GM19467 (cell line): ENCODE measurements at regions not wholly inside any gene's neighbourhood (a gene's known extent, or its start where the extent isn't known, plus 50 kb on each side); places are given as distances from the start of the nearest gene placed in this dataset.
"Not testable (repeated sequence)": the region's sequence is repeated elsewhere in the genome, so short reads cannot be mapped to it uniquely, and the experiment has no call there.

Experiments used
- ATAC-seq: cut with Tn5 transposase; IDR thresholded peaks from one replicate; pipeline ENCODE4 v1.9.1; 2021; ENCODE audit warnings: mild to moderate bottlenecking, moderate library complexity; ENCODE audit not compliant: unreplicated experiment

DNA sequence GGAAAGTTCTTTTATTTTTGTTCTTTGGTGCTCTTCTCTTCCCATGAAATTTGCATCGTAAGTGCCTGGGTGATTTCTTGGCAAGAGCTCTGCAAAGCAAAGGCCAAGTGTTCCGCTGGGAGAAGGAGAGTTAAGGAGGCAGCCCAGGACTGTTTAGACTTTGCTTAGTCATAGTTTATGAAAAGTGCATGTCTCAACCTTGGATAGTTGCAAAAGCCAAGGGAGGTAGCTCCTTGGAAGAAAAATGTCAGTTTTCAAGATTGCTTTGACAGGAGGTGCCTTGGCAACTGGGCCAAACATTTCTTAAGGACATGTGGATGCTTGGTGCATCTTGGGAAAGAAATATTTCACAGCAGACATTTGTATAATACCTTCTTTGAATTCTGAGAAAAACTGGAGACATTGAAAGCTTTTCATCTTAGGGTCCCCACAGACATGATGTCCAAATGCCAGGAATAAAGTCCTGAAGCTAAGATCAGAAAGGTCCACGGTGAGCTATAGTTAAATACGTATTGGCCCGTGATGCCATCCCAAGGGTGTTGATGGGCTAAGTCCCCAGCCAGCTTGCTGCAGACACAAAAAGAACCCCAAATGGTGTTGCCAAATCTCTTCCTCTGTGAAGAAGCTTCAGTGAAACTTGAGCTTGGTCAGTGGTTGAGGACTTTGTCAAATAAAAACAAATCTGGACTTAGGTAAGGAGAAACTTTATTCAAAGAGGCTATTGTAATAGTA is 96.3 kb upstream of the THUMPD2 start:
- ATAC-seq, result no peak

DNA sequence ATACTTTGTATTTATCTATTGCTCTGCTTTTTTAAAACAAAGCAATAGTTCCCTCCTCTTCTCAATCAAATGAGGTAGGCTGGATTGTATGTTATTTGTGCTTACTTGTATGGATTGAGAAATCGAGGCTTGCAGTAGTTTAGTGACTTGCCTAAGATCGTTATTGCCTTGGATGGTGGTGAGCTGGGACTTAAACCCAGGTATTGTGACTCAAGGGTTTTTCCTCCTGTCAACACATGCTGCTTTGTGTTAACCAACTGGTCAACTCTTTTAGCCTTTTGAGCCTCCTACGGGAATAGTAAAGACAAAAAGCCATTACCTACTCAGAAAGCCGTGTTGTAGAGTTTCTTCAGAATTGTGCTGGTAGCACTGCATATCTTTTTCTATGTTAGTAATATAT is 95.2 kb upstream of the THUMPD2 start:
- no peak for ATAC-seq

DNA sequence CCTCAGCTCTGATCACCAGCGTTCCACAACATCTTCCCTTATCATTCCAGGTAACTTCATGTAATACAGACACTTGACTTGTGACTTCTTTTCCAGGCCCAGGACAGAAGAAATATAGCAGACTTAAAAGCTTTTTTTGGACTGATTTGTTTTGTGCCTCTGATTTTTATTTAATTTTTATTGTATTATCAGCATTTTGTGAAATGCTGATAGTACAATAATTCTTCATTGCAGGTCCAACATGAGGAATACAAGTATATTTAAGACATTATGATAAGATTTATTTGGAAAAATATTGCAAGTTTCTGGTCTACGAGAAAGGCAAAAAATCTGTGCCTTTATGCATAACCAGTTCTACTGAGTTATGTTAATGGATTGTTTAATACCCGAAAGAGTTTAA is 94.5 kb upstream of the THUMPD2 start:
- ATAC-seq, result no peak

DNA sequence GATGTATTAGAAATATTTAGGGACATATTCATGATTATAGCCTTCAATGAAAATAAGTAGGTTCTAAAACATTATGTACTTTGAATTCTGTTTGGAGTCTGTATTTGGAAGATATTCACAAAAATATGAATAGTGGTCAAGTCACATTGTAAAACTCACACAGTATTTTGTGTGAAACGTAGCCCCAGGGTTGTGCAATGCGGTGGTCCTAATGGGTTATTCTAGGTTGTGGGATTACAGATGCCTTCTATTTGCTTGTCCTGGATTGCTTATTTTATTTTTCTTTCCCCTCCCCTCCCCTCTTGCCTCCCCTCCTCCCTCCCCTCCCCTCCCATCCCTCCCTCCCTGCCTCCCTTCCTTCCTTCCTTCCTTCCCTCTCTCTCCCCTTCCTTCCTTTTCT is 93.7 kb upstream of the THUMPD2 start:
- no peak for ATAC-seq

DNA sequence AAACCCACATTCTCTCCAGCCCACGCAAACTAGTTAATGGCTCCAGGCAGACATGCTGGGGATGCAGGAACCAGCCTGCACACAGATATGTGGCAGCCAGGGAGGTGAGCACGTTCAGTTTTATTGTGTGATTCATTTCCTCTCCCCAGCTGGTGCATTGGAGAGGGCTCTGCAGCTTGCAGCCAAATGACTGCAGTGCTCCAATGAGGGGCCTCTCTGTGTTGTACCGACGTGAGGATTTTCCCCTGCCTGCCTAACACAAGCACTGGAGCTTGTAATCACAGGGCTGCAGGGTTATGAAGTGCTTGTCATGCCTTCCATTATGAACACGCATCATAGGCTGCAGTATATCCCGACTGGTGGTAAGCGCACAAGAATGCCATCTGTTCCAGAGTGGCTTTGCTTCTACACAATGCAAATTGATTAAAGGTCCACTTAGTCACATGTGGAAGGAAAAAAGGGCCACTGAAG is 92.3 kb upstream of the THUMPD2 start:
- no peak for ATAC-seq

DNA sequence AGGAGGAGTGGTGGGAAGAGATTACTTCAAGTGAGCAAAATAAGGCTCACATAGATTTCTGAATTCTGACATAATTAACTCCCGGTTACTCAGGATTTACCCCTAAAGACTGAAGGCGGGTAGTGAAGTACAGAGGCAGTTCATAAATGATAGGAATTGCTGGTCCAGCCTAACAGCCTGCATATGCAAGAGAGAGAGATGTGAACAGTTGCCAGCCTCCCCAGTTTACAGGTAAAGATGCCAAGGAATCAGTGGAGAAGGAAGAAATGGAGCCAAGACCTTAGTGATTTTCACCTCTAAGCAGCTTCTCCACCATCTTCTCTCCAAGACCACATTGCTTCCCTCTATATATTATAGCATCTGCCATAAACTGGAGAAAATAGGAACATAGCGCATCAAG is 91.8 kb upstream of the THUMPD2 start:
- no peak for ATAC-seq

DNA sequence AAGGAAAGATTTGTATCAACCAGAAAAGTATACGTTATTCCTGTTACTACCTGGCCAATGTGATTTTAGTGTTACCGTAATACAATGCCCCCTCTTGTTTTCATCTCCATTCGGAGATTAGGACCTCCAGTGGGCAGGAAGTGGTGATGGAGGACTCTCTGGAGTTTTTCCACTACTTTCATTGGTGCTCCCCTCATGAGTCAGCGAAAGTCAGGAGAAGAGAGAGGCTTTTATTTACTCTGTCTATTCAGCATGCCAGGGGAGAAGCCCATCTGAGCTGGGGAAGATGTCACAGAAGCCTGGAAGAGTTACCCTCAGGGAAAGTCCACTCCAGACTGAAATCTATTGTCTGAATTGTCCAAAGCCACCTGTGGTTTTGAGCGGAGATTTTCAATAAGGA is 88.2 kb upstream of the THUMPD2 start:
- no peak for ATAC-seq

DNA sequence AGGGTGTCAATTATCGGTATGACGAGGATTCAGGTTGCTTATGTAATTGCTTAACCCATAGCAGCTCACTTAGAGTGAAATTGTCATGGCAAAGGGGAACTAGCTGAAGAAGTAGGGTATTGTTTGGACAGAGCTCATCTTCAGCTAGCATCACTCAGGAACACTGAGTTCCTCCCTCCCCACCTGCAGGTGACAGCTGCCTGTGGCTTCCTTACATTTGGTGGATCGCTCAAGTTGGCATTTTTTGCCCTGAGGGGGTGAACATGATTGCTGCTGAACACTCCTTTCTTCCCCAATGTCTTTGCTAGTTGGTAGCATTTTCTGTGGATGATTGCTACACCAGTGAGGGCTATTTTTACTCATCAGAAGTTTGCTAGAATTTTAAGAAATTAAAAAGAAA is 86.7 kb upstream of the THUMPD2 start:
- no peak for ATAC-seq

DNA sequence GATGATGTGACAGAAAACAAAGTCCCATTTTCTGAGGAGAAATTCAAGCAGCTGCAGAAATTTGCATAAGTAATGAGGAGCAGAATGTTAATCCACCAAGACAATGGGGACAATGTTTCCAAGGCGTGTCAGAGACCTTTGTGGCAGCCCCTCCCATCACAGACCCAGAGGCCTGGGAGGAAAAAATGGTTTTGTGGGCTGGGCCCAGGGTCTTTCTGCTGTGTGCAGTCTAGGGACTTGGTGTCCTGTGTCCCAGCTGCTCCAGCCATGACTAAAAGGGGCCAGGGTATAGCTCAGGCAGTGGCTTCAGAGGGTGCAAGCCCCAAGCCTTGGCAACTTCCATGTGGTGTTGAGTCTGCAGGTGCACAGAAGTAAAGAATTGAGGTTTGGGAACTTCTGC is 84.6 kb upstream of the THUMPD2 start:
- not testable (repeated sequence) for ATAC-seq

DNA sequence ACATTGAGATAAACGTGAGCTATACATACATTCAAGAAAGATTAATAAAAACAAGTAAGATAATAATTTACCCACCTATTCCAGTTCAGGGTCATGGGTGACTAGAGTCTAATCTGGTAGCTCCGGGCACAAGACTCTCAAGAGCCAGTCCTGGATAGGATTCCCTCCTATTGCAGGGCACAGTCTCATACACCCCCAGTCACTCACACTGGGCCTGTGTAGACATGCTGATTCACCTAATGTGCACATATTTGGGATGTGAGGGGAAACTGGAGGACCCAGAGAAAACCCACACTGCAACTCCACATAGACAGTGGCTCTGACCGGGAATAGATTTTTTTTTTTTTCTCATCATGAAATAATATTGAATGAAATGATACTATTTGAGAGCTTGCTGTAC is 81.5 kb upstream of the THUMPD2 start:
- no peak for ATAC-seq

DNA sequence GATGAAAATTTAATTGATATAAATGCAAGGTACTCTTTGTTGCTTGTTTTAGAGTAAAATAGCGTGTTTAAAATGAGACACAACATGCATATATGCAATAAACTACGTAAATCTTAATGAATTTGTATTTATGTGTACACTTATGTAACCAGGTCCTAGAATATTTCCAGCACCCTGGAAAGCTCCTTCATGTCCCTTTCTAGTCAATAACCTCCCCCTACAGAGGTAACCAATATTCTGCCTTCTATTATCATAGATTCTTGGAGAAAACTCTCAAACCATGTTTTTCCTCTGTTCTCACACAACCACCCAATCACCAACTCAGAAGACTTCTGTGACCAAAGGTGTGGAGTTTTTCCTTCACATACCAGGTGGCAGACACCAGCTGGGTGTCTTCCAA is 79.6 kb upstream of the THUMPD2 start:
- ATAC-seq, result no peak

DNA sequence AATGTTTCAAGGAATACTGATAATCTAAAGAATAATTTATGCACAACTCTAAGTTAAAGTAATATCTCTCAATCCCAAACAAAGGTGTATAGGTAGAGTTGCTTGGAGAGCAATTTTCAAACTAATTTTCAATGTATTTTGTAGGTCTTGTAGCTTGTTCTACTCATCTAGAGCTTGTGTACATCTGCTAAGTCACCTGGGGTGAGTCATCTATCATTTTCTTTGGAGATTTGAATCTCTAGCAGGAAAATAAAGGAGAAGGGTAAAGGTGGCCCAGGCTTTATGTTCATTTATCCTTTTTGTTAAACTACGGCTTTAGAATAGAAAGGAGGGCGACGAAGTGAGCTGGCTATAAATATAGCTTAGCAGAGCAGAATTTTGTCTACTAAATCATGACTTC is 76.8 kb upstream of the THUMPD2 start:
- no peak for ATAC-seq

DNA sequence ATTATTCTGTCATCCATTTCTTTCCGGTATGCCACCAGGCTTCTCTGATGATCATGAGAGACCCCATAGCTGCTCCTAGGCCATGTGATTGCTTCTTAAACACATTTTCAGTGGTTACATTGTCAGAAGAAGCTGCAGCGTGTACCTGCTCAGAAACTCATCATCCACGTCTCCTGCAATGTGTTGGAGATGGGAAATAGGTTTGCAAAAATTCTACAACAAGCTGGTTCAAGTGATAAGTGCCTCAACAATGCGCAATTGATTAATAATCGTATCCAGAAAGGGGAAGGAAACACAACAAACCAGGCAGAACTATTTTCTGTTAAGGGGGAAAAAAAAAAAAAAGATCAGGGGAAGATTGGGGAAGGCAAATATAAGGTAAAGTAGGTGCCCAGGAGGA is 75.7 kb upstream of the THUMPD2 start:
- ATAC-seq, result no peak

DNA sequence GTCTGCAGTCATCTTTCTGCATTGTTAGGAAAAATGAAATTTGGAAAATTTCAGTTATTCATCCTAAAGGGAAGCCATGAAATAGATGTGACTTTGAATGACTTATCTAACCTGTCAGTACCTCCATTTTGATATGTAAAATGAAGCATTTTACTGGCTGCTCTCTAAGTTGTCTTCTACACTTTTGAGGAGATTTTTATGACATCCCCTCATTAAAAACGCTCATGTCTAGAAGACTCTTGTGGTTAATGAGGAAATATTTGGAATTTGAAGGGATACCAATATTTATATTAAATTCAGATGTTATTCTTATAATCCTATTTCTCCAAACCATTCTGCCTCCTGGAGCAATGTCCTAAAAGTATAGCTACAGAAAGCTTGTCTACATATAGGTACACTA is 73.8 kb upstream of the THUMPD2 start:
- no peak for ATAC-seq

DNA sequence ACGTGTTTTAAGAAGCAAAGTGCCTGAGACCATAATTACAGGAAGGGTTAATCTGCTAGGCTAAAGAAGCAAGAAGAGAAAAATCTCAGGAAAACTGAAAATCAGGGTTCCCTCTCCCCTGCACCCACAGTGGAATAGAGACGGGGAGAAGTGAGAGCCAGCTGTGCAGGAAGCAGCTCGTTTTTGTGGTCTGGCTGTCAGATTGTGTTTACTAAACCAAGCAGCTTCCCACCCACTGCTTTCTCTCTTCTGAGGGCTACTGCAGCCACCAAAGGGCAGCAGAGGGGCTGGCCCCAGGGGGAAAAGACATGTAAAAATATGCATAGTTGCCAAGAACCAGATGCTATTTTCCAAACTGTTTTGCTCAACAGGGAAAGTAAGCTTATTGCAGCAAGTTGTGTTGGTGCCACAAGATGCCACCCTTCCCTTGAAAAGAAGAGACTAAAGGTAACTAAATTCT is 72.6 kb upstream of the THUMPD2 start:
- peak; percentile 76 for ATAC-seq

DNA sequence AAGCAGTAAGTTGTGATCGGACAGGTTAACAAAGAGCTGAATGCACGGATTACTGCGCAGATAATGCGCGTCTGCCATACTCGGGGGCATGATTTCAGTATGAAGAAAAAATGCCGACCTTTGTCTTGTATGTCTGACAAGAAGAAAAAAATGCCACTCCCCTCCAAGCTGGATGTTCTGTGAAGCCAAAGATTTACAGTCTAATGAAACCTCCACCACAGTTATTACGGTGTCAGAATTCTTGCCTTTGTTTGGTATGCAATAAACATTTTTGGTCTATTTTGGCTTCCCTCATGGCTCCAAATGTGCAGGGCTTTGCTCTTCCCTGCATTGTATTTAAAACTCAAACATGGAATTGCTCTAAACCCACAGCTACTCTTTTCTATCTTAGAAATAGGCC is 72.2 kb upstream of the THUMPD2 start:
- ATAC-seq, result no peak

DNA sequence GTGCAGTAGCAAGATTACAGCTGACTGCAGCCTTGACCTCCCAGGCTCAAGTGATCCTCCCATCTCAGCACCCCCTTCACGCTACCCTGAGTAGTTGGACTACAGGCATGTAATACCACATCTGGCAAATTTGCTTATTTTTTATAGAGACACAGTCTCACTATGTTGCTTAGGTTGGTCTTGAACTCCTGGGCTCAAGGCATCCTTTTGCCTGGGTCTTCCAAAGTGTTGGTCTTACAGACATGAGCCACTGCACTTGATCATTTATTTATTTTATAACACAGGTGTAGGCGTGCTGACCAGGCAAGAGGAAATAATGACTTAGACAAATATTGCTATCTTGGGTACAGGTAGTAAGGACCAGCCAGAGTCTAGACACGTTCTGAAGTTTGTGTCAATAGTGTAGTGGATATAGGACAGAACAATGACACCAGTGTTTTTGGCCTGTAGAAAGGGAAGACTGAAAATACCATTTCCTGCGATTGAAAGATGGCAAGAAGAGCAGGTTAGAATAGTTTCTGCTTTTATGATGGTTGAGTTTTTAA is 71.0 kb upstream of the THUMPD2 start:
- no peak for ATAC-seq

DNA sequence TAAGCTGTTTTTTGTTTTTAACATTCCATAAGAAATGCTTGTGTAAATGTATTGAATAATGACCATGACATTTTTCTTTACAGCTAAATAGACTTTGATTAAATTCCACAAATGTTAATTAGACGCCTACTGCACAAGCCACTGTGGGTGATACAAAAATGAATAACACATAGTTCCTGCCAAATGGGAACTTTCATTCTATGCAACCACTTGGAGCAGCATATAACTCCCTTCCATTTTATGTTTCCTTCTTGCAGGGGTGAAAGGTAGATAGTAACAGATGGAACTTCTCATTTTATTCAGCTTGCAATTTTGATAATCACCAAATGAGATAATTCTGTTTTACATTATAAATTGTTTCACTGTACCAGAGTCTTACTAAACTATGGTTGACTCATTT is 70.0 kb upstream of the THUMPD2 start:
- ATAC-seq, result no peak

DNA sequence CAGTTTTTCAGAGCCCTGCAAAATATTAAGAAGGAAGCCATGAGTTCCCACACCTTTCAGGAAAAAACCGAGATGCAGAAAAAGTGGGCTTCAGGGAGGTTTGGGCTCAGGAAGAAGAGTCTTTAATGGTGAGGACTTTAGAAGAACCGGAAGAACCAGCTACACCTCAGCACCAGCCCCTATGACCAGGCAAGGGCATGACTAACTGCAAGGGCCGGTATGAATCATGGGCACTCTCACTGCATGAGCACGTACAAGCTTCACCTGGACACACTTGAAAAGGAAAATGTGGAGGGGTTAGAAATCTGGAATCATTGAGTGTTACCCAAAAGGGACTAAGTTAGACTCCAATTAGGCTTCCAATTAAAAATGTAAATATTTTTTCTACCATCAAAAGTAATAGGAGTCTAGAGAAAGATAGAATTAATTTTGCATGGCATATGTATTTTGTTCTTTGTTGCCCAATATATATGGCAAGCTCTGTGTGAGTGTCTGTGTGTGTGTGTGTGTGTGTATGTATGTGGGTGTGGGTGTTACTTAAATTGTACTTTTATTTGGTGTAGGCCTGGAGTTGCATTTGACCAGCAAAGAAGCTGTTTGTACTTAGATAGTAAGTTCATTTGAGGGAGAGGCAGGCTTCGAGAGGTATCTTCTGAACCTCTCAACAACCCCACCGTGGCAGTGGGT is 66.5 kb upstream of the THUMPD2 start:
- ATAC-seq, result no peak

DNA sequence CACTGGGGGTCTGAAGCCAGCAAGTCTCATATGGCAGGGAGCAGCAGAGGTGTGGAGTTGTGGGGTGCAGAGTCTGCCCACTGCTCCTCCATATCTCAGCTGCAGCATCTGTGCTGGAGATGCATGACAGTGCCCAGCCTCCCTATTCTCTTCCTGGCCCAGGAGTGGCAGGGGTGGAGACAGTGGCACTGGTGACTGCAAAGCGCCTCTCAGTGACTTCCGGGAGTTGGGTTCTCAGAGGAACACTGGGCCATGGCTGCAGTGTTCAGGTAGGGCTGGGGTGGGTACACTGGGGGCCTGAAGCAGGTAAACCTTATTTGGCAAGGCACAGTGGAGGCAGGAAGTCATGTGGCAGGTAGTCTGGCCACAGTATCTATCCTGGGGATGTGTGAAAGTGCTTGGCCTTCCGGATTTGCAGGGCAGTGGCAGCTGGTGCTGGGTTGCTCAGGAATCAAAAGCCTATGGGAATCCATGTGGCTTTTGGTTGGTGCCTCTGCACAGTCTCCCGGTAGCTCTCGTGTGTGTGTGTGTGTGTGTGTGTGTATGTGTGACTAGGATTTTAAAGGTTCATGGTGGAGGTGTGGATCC is 60.3 kb upstream of the THUMPD2 start:
- no peak for ATAC-seq

DNA sequence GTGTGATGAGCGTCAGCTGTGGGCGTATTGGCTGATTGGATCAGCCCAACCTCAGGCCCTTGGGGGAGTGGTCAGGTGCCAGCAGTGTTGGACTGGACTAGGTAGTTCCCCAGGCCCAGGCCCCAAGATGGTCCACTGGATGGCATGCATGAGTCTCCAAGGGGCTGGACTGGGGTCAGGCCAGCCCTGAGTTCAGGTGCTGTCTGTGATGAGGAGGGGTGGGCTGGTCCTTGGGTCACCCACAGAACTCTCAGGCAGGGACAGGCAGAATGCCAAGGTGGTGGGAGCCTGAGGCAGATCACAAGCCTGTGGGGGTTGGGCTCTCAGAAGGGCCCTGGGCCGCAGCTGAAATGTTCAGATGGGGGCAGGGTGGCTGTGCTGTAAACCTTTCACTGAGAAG is 59.5 kb upstream of the THUMPD2 start:
- ATAC-seq, result no peak
